GM12878 (cell line): ENCODE measurements at regions not wholly inside any gene's neighbourhood (a gene's known extent, or its start where the extent isn't known, plus 50 kb on each side); places are given as distances from the start of the nearest gene placed in this dataset.

Experiments
- ATAC-seq: fragments of 200-7000 bp; cut with Tn5 transposase; 3 replicates; pipeline ENCODE4 v1.9.1; 2020; ENCODE audit warnings: mild to moderate bottlenecking, moderate library complexity
- BruUV-seq: library from RNA; stranded (reverse); fragments of 400-500 nt; replicated peaks from 2 replicates; lab custom pipeline; 2021; lab: Mats Ljungman, UMichigan
- CTCF ChIA-PET: fragments of 300-600 bp; sonication (Branson Sonifier 250); formaldehyde crosslinking; extraction: SDS; loops from one replicate; lab custom pipeline; 2021; ENCODE audit warnings: inconsistent platforms; lab: Yijun Ruan, JAX
- POLR2A ChIA-PET: fragments of 350-600 bp; formaldehyde crosslinking; extraction: SDS; loops from one replicate; lab custom pipeline; 2021; ENCODE audit warnings: inconsistent platforms; lab: Charles Lee
- RAD21 ChIA-PET: fragments of 300-600 bp; sonication (Branson Sonifier 250); formaldehyde crosslinking; loops from one replicate; lab custom pipeline; 2023; ENCODE audit warnings: antibody characterized with exemption; ENCODE audit not compliant: unreplicated experiment; lab: Charles Lee
- SMC1A ChIA-PET: fragments of 300-600 bp; sonication (Branson Sonifier 250); formaldehyde crosslinking; loops from one replicate; lab custom pipeline; 2023; ENCODE audit not compliant: unreplicated experiment, uncharacterized antibody; lab: Charles Lee
- DNase-seq: peaks from one replicate; pipeline ENCODE4 v3.0.0-alpha.2; 2011; ENCODE audit warnings: low read depth, low spot score
- FAIRE-seq: peaks from 3 replicates; lab custom pipeline; 2011; peaks lifted over from hg19 to GRCh38; lab: Jason Lieb, UNC
- H2AFZ ChIP-seq: 2 replicates; pipeline ENCODE4 v1.6.0; 2011; ENCODE audit warnings: low read depth, low read length, control low read depth; ENCODE audit not compliant: control insufficient read depth
- H3K27ac ChIP-seq: 2 replicates; pipeline ENCODE4 v1.5.1; 2011; ENCODE audit warnings: control low read depth; ENCODE audit not compliant: control insufficient read depth, insufficient read depth
- H3K27me3 ChIP-seq, 2 experiments: replicated peaks in 1 of 2; 2 replicates each; pipeline versions ENCODE4 v1.6.0 to v1.6.1; 2011; ENCODE audit warnings: low read length in 1 of 2; ENCODE audit not compliant: control insufficient read depth in 2 of 2, insufficient read depth in 2 of 2
- H3K36me3 ChIP-seq, 2 experiments: 2 replicates each; pipeline ENCODE4 v1.5.1; 2011; ENCODE audit warnings: low read length in 1 of 2; ENCODE audit not compliant: control insufficient read depth in 2 of 2, insufficient read depth in 2 of 2
- H3K4me1 ChIP-seq: 2 replicates; pipeline ENCODE4 v1.6.1; 2011; ENCODE audit warnings: mild to moderate bottlenecking, low read length, moderate library complexity, mixed read lengths; ENCODE audit not compliant: control insufficient read depth, insufficient read depth
- H3K4me2 ChIP-seq: 2 replicates; pipeline ENCODE4 v1.6.0; 2011; ENCODE audit warnings: control low read depth; ENCODE audit not compliant: control insufficient read depth, insufficient read depth
- H3K4me3 ChIP-seq: fragments of 200-600 bp; sonication (generic); 2 replicates; pipeline ENCODE4 v1.5.1; 2016
- H3K79me2 ChIP-seq: 2 replicates; pipeline ENCODE4 v1.6.0; 2011; ENCODE audit warnings: low read length; ENCODE audit not compliant: control insufficient read depth, insufficient read depth
- H3K9ac ChIP-seq: 2 replicates; pipeline ENCODE4 v1.8.0; 2011; ENCODE audit warnings: low read length, control low read depth, mixed read lengths; ENCODE audit not compliant: control insufficient read depth, insufficient read depth
- H3K9me3 ChIP-seq: replicated peaks from 3 replicates; pipeline ENCODE4 v1.5.1; 2011; ENCODE audit warnings: mild to moderate bottlenecking, low read length; ENCODE audit not compliant: control insufficient read depth, insufficient read depth
- H4K20me1 ChIP-seq: 2 replicates; pipeline ENCODE4 v1.6.0; 2011; ENCODE audit not compliant: control insufficient read depth, insufficient read depth
- BACH1 ChIP-seq: fragments of 450-650 bp; IDR thresholded peaks from 2 replicates; pipeline ENCODE4 v1.6.1; 2017; ENCODE audit warnings: mild to moderate bottlenecking, borderline replicate concordance
- BHLHE40 ChIP-seq, 2 experiments: fragments of 450-650 bp in 1 of 2; IDR thresholded peaks; 2 replicates each; pipeline ENCODE4 v1.6.1; 2011 to 2017; ENCODE audit warnings: low read depth in 2 of 2, borderline replicate concordance in 1 of 2, improper control_type of control experiment in 1 of 2, low read length in 1 of 2, mild to moderate bottlenecking in 1 of 2
- BMI1 ChIP-seq: fragments of 450-650 bp; IDR thresholded peaks from 2 replicates; pipeline ENCODE4 v1.6.1; 2016; ENCODE audit warnings: mild to moderate bottlenecking, moderate library complexity, borderline replicate concordance
- CREB1 ChIP-seq: IDR thresholded peaks from 2 replicates; pipeline ENCODE4 v1.6.1; 2012; ENCODE audit warnings: low read depth, mild to moderate bottlenecking, inconsistent platforms
- GATAD2B ChIP-seq: fragments of 450-650 bp; conservative IDR thresholded peaks from 2 replicates; pipeline ENCODE4 v1.6.1; 2017; ENCODE audit warnings: low read depth, mild to moderate bottlenecking, moderate library complexity
- IKZF1 ChIP-seq: fragments of 450-650 bp; conservative IDR thresholded peaks from 2 replicates; pipeline ENCODE4 v1.6.1; 2017; ENCODE audit warnings: antibody characterized with exemption, mild to moderate bottlenecking
- IKZF2 ChIP-seq, 2 experiments: fragments of 450-650 bp; IDR thresholded peaks; 2 replicates each; pipeline ENCODE4 v1.6.1; 2017; ENCODE audit warnings: mild to moderate bottlenecking in 2 of 2, moderate library complexity in 2 of 2
- KAT2A ChIP-seq: conservative IDR thresholded peaks from 2 replicates; pipeline ENCODE4 v1.6.1; 2011; ENCODE audit warnings: low read depth, low read length; ENCODE audit not compliant: control insufficient read depth
- MTA2 ChIP-seq: fragments of 450-650 bp; IDR thresholded peaks from 2 replicates; pipeline ENCODE4 v1.6.1; 2016; ENCODE audit warnings: low read depth, mild to moderate bottlenecking, moderate library complexity
- NFXL1 ChIP-seq: fragments of 450-650 bp; IDR thresholded peaks from 2 replicates; pipeline ENCODE4 v1.6.1; 2017; ENCODE audit warnings: antibody characterized with exemption, mild to moderate bottlenecking, borderline replicate concordance
- RELB ChIP-seq: fragments of 450-650 bp; IDR thresholded peaks from 2 replicates; pipeline ENCODE4 v1.6.1; 2017; ENCODE audit warnings: low read depth, mild to moderate bottlenecking, moderate library complexity
- STAT1 ChIP-seq: fragments of 450-650 bp; conservative IDR thresholded peaks from 2 replicates; pipeline ENCODE4 v1.6.1; 2014; ENCODE audit warnings: antibody characterized with exemption, mild to moderate bottlenecking
- WGBS: methylation state at CpG from one replicate; pipeline ENCODE4 v1.1.6; 2016; ENCODE audit warnings: low lambda C conversion rate; ENCODE audit not compliant: insufficient replicate concordance, insufficient coverage; ENCODE audit errors: missing lambda C conversion rate; 5-methylcytosine and 5-hydroxymethylcytosine counted together
- in situ Hi-C: fragments of 300-500 bp; cut with MboI; formaldehyde crosslinking; loops from 9 replicates; pipeline ENCODE4 v1.14.3; 2018; ENCODE audit warnings: mixed read lengths
- intact Hi-C: fragments of 100-400 bp; cut with micrococcal nuclease; formaldehyde crosslinking; loops from one replicate; pipeline ENCODE4 v1.14.2; 2022; ENCODE audit not compliant: unreplicated experiment
- TF ChIP-seq, protein P1 (sequence below): fragments of 450-650 bp; IDR thresholded peaks from 2 replicates; pipeline ENCODE4 v1.6.1; 2016; ENCODE audit warnings: mild to moderate bottlenecking

- Histone ChIP-seq H3K4me1 (no peaks in the 10 kb centered on the region), H3K36me3 (no peaks in the 10 kb centered on the region), H3K4me3 (no peak overlapping the region), H3K27ac (no peak overlapping the region), H4K20me1 (no peaks in the 10 kb centered on the region), H3K79me2 (no peaks in the 10 kb centered on the region), H3K27me3 (no peaks in the 10 kb centered on the region), H3K9me3 (no peaks in the 10 kb centered on the region), H3K9ac (no peak overlapping the region), H2AFZ (no peak overlapping the region), H3K4me2 (no peak overlapping the region)
- ChIA-PET POLR2A (interaction anchor here (7.5 kb wide), 1 partner anchor 14 kb away, joined by 54 read pairs; no protein-coding TSS in a partner anchor), RAD21 (interaction anchor here (0.7 to 1.3 kb wide), 2 partner anchors 8 to 190 kb away, joined by 3 to 4 read pairs; no protein-coding TSS in a partner anchor), SMC1A (interaction anchor here (0.6 to 1.7 kb wide), 5 partner anchors 8 to 34 kb away, joined by 3 to 16 read pairs (median 12); no protein-coding TSS in a partner anchor), CTCF (interaction anchor here (1.5 kb wide), 1 partner anchor 19 kb away, joined by 3 read pairs; no protein-coding TSS in a partner anchor)
- TF ChIP-seq BMI1: no peak
- TF ChIP-seq KAT2A: no peak
- TF ChIP-seq BACH1: no peak
- no peak for TF ChIP-seq STAT1
- TF ChIP-seq BHLHE40 (IDR thresholded peaks at IDR 0.05; ENCODE audit: borderline replicate concordance in 1 of 2, low read depth in 2 of 2, low read length in 1 of 2): no peak
- FAIRE-seq: no peak
- no TSS peak for BruUV-seq
- no peak for DNase-seq
- in situ Hi-C loops: no loop called here
- intact Hi-C loops: loop anchor here (10.0 kb wide), 2 partner anchors 397 to 637 kb away; partner anchors contain the start of genes CCDC59 and METTL25
- ATAC-seq: no peak
Observed at GRCh38 chr12:81957631-81958030, 198.5 kb upstream of the PPFIA2 start.

DNA sequence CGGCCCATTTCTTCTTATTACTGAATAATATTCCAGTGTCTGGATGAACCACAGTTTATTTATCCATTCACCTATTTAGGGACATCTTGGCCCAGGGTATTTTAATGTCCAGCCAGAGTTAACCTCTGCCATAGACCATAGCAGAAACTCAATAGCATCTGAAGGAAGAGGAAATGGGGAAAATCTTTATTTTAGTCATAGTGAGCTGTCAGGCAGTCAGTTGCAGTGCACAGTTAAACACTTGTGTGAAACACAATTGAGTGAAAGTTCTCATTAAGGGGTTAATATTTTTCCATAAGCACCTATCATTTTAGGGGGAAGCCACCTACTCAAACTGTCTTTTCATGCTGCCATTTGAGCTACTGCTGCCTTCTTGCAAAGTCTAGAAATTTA lies 197.3 kb upstream of the PPFIA2 start:
- ChIA-PET POLR2A (interaction anchor here (0.6 to 7.5 kb wide), 5 partner anchors 10 to 162 kb away, joined by 3 to 54 read pairs (median 3); no protein-coding TSS in a partner anchor), CTCF (interaction anchor here (1.0 to 1.5 kb wide), 4 partner anchors 10 to 402 kb away, joined by 3 to 9 read pairs (median 4); partner anchors contain the start of genes CCDC59 and METTL25), RAD21 (interaction anchor here (0.7 to 3.0 kb wide), 8 partner anchors 10 to 146 kb away, joined by 3 to 32 read pairs (median 4); no protein-coding TSS in a partner anchor), SMC1A (interaction anchor here (0.8 to 1.7 kb wide), 11 partner anchors 9 to 124 kb away, joined by 3 to 16 read pairs (median 5); no protein-coding TSS in a partner anchor)
- BruUV-seq: no TSS peak
- intact Hi-C loops: loop anchor here (10.0 kb wide), 2 partner anchors 398 to 638 kb away; partner anchors contain the start of genes CCDC59 and METTL25
- DNase-seq (no peak), ATAC-seq (peak; percentile 52), FAIRE-seq (no peak)
- H3K36me3 ChIP-seq: no peaks in the 10 kb centered on the region
- H3K27me3 ChIP-seq: no peaks in the 10 kb centered on the region
- 92% methylated on average over 1 of the region's 1 CpG for WGBS
- H3K9me3 ChIP-seq: no peaks in the 10 kb centered on the region
- no peak overlapping the region for H3K27ac ChIP-seq
- in situ Hi-C loops: no loop called here
- no peak overlapping the region for H2AFZ ChIP-seq
- no peaks in the 10 kb centered on the region for H4K20me1 ChIP-seq
- H3K79me2 ChIP-seq: no peaks in the 10 kb centered on the region
- no peaks in the 10 kb centered on the region for H3K4me1 ChIP-seq
- no peak overlapping the region for H3K9ac ChIP-seq
- no peak overlapping the region for H3K4me2 ChIP-seq
- H3K4me3 ChIP-seq: no peak overlapping the region
- TF ChIP-seq MTA2 (peak; percentile 60; the same call in 1 of the 2 replicates), IKZF1 (peak; percentile 49), RELB (peak; percentile 7; the same call in 1 of the 2 replicates), GATAD2B (0 out of 2 replicates have a peak, but pooled peaks have one; percentile 21), NFXL1 (no peak), CREB1 (no peak), IKZF2 (IDR thresholded peaks at IDR 0.05) (peak; percentile 16 to 47; a peak in 1 of 4 replicates)
- TF ChIP-seq, protein P1, sequence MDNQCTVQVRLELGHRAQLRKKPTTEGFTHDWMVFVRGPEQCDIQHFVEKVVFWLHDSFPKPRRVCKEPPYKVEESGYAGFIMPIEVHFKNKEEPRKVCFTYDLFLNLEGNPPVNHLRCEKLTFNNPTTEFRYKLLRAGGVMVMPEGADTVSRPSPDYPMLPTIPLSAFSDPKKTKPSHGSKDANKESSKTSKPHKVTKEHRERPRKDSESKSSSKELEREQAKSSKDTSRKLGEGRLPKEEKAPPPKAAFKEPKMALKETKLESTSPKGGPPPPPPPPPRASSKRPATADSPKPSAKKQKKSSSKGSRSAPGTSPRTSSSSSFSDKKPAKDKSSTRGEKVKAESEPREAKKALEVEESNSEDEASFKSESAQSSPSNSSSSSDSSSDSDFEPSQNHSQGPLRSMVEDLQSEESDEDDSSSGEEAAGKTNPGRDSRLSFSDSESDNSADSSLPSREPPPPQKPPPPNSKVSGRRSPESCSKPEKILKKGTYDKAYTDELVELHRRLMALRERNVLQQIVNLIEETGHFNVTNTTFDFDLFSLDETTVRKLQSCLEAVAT: no peak; the same call in 1 of the 2 replicates
